ENCODE measurements at regions not wholly inside any gene's neighbourhood (a gene's known extent, or its start where the extent isn't known, plus 50 kb on each side); places are given as distances from the start of the nearest gene placed in this dataset.

- TF ChIP-seq POLR2A (IDR thresholded peaks at IDR 0.05; ENCODE audit: low read depth) = no peak
- TF ChIP-seq CTCF (IDR thresholded peaks at IDR 0.05) = no peak
- TF ChIP-seq POLR2AphosphoS5 (IDR thresholded peaks at IDR 0.05) = no peak
- TF ChIP-seq EP300 (IDR thresholded peaks at IDR 0.05) = no peak
Observed at GRCh38 chr14:43307836-43308235, 1199.2 kb downstream of the FSCB start.
